Astrocyte of the spinal cord (primary cell): ENCODE measurements at regions not wholly inside any gene's neighbourhood (a gene's known extent, or its start where the extent isn't known, plus 50 kb on each side); places are given as distances from the start of the nearest gene placed in this dataset.

Experiments
- DNase-seq: peaks from one replicate; pipeline ENCODE4 v3.0.0; 2011; ENCODE audit warnings: low read depth, low spot score
- H3K4me3 ChIP-seq: 2 replicates; pipeline ENCODE4 v1.5.1; 2011; ENCODE audit warnings: low read depth, mild to moderate bottlenecking, low read length, moderate library complexity
- in situ Hi-C: cut with HindIII; loops from 2 replicates; pipeline ENCODE4 v1.10.0; 2017; ENCODE audit warnings: low sequenced_read_pairs
- TF ChIP-seq, protein P1 (sequence below): IDR thresholded peaks from 2 replicates; pipeline ENCODE4 v1.5.1; 2012; ENCODE audit warnings: low read depth, mild to moderate bottlenecking, low read length, inconsistent platforms

DNA sequence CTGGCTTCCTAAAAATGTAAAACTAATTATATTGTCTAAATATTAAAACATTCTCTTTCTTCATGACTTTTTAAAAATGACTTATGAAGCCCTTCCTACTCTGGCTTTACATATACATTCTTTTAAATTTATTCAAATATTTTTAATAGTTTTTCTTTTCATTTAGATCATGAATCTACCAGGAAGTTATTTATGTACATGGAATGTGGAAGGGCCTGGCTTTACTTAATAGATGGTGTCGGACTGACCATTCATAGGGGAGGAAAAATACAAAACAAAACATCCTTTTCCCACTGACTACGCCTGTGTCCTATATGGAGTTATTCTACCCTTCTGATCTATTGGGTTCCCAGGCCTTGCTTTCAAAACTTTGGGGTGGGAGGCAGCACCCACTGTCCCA lies 129.8 kb downstream of the MACROH2A1 start:
- TF ChIP-seq, protein P1, sequence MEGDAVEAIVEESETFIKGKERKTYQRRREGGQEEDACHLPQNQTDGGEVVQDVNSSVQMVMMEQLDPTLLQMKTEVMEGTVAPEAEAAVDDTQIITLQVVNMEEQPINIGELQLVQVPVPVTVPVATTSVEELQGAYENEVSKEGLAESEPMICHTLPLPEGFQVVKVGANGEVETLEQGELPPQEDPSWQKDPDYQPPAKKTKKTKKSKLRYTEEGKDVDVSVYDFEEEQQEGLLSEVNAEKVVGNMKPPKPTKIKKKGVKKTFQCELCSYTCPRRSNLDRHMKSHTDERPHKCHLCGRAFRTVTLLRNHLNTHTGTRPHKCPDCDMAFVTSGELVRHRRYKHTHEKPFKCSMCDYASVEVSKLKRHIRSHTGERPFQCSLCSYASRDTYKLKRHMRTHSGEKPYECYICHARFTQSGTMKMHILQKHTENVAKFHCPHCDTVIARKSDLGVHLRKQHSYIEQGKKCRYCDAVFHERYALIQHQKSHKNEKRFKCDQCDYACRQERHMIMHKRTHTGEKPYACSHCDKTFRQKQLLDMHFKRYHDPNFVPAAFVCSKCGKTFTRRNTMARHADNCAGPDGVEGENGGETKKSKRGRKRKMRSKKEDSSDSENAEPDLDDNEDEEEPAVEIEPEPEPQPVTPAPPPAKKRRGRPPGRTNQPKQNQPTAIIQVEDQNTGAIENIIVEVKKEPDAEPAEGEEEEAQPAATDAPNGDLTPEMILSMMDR = no peak
- DNase-seq = peak; percentile 35
- no peak overlapping the region for H3K4me3 ChIP-seq
- in situ Hi-C loops = no loop called here

DNA sequence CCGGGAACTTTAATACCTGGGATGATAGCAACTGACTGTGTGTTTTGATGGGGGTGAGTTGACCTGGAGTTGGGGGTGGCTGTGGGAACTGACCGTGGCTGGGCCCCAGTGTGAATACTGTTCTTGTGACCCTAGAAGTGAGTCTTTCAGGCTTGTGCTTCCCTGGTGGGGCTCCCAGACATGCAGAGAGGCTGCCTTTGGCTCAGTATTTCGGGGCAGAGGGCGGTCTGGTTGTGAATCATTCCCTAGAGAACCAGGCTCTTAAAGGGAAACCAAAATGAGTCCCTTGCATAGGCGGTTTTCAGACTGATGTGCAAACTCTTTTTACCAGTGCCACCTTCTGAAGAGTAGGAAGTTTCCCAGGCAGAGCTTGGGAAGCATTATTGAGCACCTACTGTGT lies 132.1 kb downstream of the MACROH2A1 start:
- in situ Hi-C loops = no loop called here
- peak; percentile 43 for DNase-seq
- TF ChIP-seq, protein P1 = no peak
- no peak overlapping the region for H3K4me3 ChIP-seq

DNA sequence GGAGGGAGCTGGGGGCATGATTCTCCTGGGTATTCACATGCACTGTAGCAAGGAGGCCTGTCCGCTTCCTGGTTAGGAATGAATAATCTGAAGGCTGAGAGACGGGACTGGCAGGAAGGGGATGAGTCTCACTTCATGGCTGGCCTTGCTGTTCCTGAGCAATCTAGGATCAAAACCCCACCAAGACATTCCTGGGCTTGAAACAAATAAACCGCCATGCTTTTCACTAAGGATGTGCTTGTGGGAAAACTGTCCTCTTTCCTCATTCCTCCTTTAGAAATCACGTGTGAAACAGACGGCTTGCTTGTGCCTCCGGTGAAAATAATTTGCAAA lies 132.8 kb downstream of the MACROH2A1 start:
- TF ChIP-seq, protein P1 = no peak
- in situ Hi-C loops = no loop called here
- H3K4me3 ChIP-seq = no peak overlapping the region
- DNase-seq = no peak

DNA sequence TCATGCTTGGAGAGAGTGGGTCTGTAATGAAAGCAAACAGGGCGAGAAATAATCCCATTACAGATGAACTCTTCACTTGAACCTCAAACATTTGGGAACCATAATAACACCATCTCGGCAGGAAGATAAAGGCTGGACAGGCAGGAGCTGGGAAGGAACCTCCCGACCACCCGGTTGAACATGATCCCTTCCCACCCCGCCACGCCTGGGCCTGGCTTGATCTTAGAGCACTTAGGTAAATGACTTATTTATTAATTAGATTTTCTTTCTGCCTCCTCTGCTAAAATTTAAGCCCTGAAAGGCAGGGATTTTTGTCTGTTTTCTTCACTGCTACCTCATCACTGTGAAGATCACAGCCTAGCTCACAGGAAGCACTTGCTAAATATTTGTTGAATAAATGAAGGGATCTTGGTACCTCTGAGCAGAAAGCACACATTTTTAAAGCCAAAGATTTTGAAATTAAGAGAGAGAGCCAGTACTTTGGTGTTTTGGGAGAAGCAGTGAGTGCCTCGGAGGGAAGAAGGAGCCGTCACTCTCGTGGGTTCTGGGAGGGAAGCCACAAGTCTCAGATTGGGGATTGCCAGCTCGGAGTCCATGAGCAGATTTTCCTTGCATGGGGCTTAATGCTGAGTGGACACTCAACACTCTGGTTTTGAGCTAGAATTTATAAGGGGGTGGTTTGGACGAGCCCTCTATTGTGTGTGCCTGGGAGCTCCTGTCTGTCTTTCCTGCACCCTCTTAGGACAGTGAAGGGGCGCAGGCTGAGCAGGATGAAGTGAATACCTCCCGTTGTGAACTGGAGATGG lies 133.3 kb downstream of the MACROH2A1 start:
- in situ Hi-C loops = no loop called here
- TF ChIP-seq, protein P1 = no peak
- no peak for DNase-seq
- H3K4me3 ChIP-seq = no peak overlapping the region

DNA sequence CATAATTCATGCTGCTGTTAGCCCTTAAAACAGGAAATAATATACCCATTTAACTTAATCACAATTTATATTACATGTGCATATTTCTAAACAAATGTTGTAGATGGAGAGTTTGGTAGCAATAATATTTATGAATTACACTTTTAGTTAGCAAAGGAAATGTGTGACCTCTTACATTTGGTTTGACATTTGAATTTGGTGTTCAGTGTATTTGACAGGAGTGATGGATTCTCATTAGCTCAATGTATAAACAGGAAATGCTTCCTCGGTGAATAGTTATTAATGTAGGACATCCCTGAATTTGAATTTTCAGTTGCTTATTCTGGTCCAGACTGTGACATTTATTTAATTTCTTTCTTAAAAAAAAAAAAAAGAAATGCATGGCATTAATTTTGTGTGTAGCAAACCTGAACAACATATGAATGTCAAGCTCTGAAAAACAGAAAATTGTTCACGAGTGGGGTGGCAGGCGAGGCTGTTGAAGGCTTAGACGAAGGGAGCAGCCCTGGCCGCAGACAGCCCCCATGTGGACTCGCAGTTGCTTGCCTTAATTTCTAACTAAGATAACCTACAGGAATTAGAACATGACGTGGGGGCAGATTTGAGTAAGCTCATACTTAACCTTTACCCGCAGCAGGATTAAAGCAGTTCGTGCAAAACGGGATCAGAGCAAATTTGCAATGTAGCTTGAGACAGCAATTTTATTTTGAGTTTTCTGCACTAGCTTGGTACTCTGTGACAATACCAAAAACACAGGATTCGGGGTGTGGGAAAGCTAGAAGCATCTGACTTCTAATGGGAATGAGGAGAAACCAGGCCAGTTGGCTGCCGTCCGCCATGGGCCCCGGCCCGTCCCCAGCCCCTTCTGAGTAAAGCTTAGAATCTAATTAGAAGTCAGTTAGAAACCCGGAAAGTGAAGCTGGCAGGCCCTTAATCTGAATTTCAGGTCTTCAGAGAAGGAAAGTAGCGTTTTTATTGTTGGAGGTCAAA lies 134.3 kb downstream of the MACROH2A1 start:
- TF ChIP-seq, protein P1 = no peak
- in situ Hi-C loops = no loop called here
- no peak overlapping the region for H3K4me3 ChIP-seq
- DNase-seq = no peak

DNA sequence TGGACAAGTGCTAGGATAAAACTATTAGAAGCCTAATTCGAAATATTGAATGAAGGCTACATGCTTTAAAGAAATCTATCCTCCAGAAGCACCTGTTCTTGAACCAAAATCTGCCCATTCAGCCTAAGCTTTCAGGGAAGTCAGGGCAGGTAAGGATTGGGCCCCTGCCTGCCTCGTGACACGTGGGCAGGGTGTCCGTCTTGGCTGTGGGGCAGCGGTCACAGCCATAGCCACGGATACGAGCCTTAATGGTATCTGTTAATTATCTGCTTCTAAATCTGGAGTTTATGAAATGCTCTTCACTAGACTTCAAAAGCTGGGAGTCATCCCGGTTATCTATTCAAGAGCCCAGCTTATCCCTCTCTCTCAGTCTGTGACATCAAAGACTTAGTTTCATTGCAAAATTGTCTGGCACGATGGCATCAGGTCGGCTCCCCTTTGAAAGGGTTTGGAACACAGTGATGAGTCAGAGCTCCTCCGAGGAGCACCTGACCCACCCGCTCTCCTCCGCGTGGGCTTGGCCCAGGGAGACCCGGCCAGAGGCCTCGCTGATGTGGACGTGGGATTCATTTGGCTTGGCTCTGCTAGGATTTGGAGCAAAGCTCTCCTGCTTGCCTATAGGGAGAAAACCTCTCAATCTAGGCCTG lies 135.9 kb downstream of the MACROH2A1 start:
- in situ Hi-C loops = no loop called here
- H3K4me3 ChIP-seq = no peak overlapping the region
- no peak for DNase-seq
- TF ChIP-seq, protein P1 = no peak
